NB4 (cell line): ENCODE measurements at regions not wholly inside any gene's neighbourhood (a gene's known extent, or its start where the extent isn't known, plus 50 kb on each side); places are given as distances from the start of the nearest gene placed in this dataset.
A peak's percentile ranks its signal among the peaks of the same experiment; 100 is the strongest.
"Not testable (repeated sequence)": the region's sequence is repeated elsewhere in the genome, so short reads cannot be mapped to it uniquely, and the experiment has no call there.

ENCODE experiments used
- DNase-seq: peaks from one replicate; pipeline ENCODE4 v3.0.0; 2010; ENCODE audit warnings: low read depth
- H3K4me3 ChIP-seq: one replicate; pipeline ENCODE4 v1.5.1; 2011; ENCODE audit warnings: mild to moderate bottlenecking, low read depth, low read length, moderate library complexity
- MYC ChIP-seq: IDR thresholded peaks from 2 replicates; pipeline ENCODE4 v1.6.1; 2011; ENCODE audit warnings: low read depth, low read length
- POLR2A ChIP-seq: IDR thresholded peaks from 2 replicates; pipeline ENCODE4 v1.6.1; 2011; ENCODE audit warnings: mild to moderate bottlenecking; ENCODE audit not compliant: insufficient read length; ENCODE audit errors: extremely low read depth
- TF ChIP-seq, protein P1 (sequence below): IDR thresholded peaks from one replicate; pipeline ENCODE4 v1.5.1; 2012; ENCODE audit warnings: low read depth, low read length
- TF ChIP-seq, protein P2 (sequence below): IDR thresholded peaks from 2 replicates; pipeline ENCODE4 v1.6.1; 2011; ENCODE audit warnings: low read depth, low read length

DNA sequence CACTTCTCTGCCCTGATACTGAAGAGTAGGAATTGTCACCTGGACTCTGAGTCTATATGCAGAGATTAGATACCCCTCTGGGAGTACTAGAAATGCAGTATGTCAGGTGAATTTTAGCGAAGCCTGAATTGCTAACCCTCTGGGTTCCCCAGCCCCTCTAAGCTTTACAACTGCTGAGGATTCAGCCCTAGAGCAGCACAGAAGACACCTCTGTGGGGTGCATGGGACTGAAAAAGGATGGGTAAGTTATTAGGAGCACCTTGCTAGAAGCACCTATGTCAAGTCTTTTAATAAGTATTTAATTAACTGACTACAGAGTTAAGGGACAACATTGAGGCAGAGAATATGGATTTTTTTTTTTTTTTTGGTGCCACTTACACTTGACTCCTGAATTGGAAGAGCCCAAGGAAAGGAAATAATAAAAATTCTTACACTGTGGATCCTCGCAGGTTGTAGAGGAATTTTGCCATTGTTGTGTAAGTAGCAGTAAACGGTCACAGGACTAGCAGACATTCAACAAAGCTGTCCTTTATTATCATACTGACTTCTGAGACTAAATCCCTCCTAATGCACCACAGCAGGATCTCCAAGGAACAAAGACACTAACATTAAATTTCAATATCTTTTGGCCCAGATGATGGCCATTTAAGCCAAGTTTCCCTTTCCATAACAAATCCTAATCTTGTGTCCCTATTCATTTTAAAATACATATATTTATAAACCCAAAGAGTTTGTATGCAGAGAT lies 253.2 kb downstream of the ANKRD50 start:
- TF ChIP-seq MYC (no peak), POLR2A (no peak)
- TF ChIP-seq, protein P1, sequence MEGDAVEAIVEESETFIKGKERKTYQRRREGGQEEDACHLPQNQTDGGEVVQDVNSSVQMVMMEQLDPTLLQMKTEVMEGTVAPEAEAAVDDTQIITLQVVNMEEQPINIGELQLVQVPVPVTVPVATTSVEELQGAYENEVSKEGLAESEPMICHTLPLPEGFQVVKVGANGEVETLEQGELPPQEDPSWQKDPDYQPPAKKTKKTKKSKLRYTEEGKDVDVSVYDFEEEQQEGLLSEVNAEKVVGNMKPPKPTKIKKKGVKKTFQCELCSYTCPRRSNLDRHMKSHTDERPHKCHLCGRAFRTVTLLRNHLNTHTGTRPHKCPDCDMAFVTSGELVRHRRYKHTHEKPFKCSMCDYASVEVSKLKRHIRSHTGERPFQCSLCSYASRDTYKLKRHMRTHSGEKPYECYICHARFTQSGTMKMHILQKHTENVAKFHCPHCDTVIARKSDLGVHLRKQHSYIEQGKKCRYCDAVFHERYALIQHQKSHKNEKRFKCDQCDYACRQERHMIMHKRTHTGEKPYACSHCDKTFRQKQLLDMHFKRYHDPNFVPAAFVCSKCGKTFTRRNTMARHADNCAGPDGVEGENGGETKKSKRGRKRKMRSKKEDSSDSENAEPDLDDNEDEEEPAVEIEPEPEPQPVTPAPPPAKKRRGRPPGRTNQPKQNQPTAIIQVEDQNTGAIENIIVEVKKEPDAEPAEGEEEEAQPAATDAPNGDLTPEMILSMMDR, result no peak
- TF ChIP-seq, protein P2, sequence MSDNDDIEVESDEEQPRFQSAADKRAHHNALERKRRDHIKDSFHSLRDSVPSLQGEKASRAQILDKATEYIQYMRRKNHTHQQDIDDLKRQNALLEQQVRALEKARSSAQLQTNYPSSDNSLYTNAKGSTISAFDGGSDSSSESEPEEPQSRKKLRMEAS, result no peak
- H3K4me3 ChIP-seq, result no peak overlapping the region
- no peak for DNase-seq

DNA sequence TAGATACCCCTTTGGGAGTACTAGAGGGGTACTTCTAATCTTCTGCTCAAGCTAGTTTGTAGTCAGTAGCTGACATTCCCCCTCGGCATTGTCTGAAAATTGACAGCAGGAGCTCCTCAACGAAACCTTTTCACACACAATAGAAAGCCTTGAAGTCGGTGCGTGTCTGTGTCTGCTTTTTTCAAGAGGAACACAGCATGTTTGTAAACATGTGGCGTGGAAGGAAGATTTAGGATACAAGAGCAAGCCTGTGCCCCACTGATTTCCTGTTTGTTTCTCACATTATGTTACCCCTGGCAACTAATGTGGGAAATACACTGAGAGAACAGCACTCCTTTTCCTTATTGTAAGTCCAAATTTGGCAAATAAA lies 252.6 kb downstream of the ANKRD50 start:
- no peak overlapping the region for H3K4me3 ChIP-seq
- TF ChIP-seq MYC (no peak), POLR2A (no peak)
- TF ChIP-seq, protein P2, result no peak
- TF ChIP-seq, protein P1, result no peak
- DNase-seq, result no peak

DNA sequence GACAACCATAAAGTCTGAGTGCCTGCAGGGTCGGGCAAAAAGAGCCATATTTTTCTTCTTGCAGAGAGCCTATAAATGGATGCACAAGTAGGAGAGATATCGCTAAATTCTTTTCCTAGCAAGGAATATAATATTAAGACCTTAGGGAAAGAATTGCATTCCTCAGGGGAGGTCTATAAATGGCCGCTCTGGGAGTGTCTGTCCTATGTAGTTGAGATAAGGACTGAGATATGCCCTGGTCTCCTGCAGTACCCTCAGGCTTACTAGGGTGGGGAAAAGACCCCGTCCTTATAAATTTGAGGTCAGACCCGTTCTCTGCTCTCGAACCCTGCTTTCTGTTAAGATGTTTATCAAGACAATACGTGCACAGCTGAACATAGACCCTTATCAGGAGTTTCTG lies 250.9 kb downstream of the ANKRD50 start:
- DNase-seq, result peak; percentile 3
- H3K4me3 ChIP-seq, result not testable (repeated sequence)

DNA sequence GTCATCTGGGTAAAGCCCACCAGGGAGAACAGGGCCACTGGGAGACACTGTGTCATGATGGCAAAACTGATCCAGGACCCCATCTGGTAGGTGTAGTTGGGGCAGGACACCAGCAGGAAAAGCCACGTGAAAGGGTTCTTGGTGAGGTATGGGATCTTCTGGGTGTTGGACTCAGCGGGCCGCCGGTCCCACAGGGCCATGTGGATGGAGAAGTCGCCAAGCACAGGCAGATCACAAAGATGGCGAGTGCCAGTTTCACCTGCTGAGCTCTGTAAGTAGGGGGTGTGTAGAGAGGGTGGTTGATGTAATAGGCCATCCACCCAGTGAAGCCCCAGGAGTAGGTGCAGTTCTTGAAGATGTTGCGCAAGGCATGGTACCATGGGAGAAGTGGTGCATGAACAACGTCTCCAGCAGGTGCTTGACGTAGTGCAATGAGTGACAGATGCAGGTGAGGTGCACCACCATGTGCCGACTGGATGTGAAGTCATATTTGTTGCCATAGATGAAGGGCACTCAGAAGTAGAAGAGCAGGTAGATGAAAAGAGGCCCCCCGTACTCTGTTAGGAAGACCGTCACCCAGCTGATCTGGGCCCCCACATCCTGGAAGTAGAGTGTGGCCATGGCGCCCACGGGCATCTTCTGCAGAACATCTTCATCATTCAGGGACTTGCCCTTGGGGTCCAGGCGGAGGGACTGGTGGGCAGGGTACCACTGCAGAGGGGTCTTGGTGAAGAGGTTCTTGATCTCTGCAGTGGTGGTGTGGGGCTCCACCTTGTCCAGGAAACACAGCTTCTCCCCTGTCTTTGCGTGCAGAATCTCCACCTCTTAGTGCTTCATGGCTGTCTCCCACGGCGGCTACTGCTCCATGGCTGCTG lies 249.3 kb downstream of the ANKRD50 start:
- DNase-seq, result no peak
- TF ChIP-seq, protein P2, result no peak
- TF ChIP-seq, protein P1, result no peak
- TF ChIP-seq MYC, result no peak
- TF ChIP-seq POLR2A, result no peak
- H3K4me3 ChIP-seq, result no peak overlapping the region

DNA sequence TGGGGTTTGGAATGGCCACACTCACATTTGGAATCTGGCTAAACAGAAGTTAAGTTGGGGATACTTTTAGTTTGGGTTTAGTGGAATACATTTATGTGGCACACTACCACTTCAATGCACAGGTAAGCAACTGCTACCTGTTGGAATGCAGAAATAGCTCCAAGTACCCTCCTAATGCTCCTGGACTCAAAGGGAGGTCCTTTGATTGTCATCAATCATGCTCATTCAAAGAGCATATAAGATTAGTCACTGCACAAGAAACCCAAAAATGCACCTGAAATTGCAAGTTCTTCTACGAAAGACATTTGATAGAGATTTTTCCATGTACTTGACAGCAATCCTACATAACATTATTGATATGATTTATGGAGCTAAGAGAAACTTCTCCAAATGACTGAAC lies 247.7 kb downstream of the ANKRD50 start:
- H3K4me3 ChIP-seq, result no peak overlapping the region
- no peak for TF ChIP-seq POLR2A
- TF ChIP-seq, protein P2, result no peak
- no peak for DNase-seq

DNA sequence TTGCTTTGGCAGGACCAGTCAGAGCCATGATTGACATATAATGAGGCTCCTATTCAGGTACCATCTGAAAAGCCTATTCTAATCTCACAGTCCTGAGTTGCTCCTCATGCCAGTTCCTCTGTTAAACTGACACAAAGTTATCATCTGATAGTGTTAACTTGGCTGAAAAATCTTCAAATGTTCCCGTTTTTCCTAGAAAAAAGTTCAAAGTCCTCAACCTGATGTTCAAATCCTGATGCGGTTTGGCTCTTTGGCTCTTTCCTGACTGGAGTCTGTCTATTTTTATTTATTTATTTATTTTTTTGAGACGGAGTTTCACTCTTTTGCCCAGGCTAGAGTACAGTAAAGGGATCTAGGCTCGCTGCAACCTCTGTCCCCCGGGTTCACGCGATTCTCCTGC lies 244.2 kb downstream of the ANKRD50 start:
- H3K4me3 ChIP-seq, result no peak overlapping the region
- no peak for DNase-seq
- TF ChIP-seq POLR2A (no peak), MYC (no peak)
- TF ChIP-seq, protein P1, result no peak
- TF ChIP-seq, protein P2, result no peak

DNA sequence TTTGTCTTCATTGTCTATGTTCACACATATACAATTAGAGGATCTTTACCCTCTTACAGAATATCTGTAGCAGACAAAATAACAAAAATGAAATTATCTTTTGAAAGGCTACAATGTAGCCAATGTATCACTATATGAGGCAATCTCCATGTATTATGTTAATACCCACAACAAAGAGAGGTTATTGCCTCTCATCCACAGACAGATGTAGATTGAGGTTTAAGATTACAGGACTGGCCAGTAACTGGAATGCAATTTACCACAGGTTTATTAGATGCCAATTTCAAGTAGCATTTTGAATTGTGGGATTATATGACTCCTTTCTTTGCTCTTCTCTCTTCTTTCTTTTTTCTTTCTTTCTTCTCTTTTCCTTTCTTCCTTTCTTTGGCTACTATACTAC lies 242.6 kb downstream of the ANKRD50 start:
- no peak overlapping the region for H3K4me3 ChIP-seq
- no peak for DNase-seq
- TF ChIP-seq POLR2A, result no peak
- TF ChIP-seq, protein P2, result no peak
- no peak for TF ChIP-seq MYC
- TF ChIP-seq, protein P1, result no peak
